BJ (cell line): ENCODE measurements at regions not wholly inside any gene's neighbourhood (a gene's known extent, or its start where the extent isn't known, plus 50 kb on each side); places are given as distances from the start of the nearest gene placed in this dataset.

Source experiments
- CTCF ChIA-PET: fragments of 350-600 bp; formaldehyde crosslinking; extraction: SDS; loops from one replicate; lab custom pipeline; 2021; ENCODE audit warnings: antibody characterized with exemption, inconsistent platforms; lab: Yijun Ruan, JAX
- POLR2A ChIA-PET: fragments of 300-600 bp; sonication (Branson Sonifier 250); formaldehyde crosslinking; extraction: SDS; loops from one replicate; lab custom pipeline; 2021; ENCODE audit warnings: antibody characterized with exemption; lab: Charles Lee
- DNase-seq: peaks from one replicate; pipeline ENCODE4 v3.0.0-alpha.2; 2011; ENCODE audit warnings: low read depth
- H3K27me3 ChIP-seq: 2 replicates; pipeline ENCODE4 v1.6.0; 2011; ENCODE audit warnings: low read length; ENCODE audit not compliant: control insufficient read depth, insufficient read depth
- H3K36me3 ChIP-seq: 2 replicates; pipeline ENCODE4 v1.5.1; 2011; ENCODE audit warnings: low read length; ENCODE audit not compliant: control insufficient read depth, insufficient read depth
- H3K4me3 ChIP-seq: 2 replicates; pipeline ENCODE4 v1.5.1; 2011; ENCODE audit warnings: low read depth, mild to moderate bottlenecking, control low read depth, low read length
- TF ChIP-seq, protein P1 (sequence below): IDR thresholded peaks from 2 replicates; pipeline ENCODE4 v1.5.1; 2011; ENCODE audit warnings: low read depth, mild to moderate bottlenecking, control low read depth, inconsistent platforms, low read length, moderate library complexity; ENCODE audit not compliant: insufficient read depth

DNA sequence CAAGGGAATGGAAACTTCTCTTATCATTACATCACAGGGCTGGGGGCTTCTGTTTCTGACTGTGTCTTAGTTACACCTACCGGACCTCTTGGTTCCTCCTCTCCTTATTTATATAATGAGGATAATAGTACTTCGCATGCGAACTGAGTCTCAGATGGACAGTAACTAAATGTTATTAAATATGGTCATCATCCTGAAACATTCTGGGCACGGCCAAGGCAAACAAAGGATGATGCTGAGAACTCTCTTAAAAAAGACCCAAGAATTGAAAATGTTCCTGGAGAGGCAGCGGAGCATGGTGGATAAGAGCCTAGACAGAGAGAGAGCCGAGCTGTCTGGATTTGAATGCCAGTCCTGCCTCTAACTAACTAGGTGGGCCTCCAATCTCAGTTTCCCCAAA, 119.8 kb upstream of the SASH1 start:
- no peak for DNase-seq
- Histone ChIP-seq H3K27me3 (no peaks in the 10 kb centered on the region), H3K4me3 (no peak overlapping the region), H3K36me3 (no peaks in the 10 kb centered on the region)
- CTCF ChIA-PET: no interaction called here
- POLR2A ChIA-PET: no interaction called here
- TF ChIP-seq, protein P1, sequence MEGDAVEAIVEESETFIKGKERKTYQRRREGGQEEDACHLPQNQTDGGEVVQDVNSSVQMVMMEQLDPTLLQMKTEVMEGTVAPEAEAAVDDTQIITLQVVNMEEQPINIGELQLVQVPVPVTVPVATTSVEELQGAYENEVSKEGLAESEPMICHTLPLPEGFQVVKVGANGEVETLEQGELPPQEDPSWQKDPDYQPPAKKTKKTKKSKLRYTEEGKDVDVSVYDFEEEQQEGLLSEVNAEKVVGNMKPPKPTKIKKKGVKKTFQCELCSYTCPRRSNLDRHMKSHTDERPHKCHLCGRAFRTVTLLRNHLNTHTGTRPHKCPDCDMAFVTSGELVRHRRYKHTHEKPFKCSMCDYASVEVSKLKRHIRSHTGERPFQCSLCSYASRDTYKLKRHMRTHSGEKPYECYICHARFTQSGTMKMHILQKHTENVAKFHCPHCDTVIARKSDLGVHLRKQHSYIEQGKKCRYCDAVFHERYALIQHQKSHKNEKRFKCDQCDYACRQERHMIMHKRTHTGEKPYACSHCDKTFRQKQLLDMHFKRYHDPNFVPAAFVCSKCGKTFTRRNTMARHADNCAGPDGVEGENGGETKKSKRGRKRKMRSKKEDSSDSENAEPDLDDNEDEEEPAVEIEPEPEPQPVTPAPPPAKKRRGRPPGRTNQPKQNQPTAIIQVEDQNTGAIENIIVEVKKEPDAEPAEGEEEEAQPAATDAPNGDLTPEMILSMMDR: no peak

DNA sequence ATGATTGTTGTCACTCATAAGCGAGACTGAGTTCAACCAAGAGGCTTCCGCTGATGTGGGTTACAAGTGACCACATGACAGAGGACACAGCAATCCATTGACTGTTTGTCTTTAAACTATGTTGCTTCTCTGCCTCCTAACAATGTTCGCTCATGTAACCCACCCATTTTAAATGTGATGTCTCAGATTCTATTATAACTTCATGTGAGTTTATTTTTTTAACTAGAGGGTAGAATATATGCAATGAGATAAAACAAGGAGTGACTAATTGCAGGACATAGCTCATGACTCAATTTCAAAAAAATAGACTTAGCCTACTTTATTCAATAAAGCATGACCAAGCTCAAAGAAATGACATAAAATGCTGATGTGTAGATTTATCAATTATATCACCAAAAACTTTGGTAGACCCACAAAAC, 119.2 kb upstream of the SASH1 start:
- ChIA-PET POLR2A (no interaction called here), CTCF (interaction anchor here (1.3 kb wide), 1 partner anchor 9 kb away, joined by 3 read pairs; no protein-coding TSS in a partner anchor)
- peak; percentile 23 for DNase-seq
- TF ChIP-seq, protein P1: no peak
- no peaks in the 10 kb centered on the region for H3K36me3 ChIP-seq
- no peak overlapping the region for H3K4me3 ChIP-seq
- no peaks in the 10 kb centered on the region for H3K27me3 ChIP-seq

DNA sequence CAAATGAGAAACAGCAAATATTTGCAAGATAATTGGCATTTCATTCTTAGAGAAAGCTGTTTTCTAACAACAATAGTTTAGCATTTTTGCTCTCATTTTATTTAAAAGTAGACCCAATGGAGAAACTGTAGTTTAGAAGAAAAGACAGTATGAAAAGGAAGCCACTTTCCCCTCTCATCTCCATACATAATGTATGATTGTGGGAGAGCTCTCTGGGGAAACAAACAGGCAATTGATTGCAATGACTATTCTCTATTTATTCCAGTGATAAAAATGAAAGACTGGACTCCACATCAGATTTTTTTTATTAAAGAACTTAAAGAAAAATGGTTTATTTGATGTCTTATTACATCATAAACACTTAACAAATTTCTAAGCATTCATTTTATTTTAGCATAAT, 116.8 kb upstream of the SASH1 start:
- no peak overlapping the region for H3K4me3 ChIP-seq
- POLR2A ChIA-PET: interaction anchor here (0.6 kb wide), 1 partner anchor 30 kb away, joined by 3 read pairs; no protein-coding TSS in a partner anchor
- TF ChIP-seq, protein P1: no peak
- H3K27me3 ChIP-seq: no peaks in the 10 kb centered on the region
- CTCF ChIA-PET: interaction anchor here (0.7 kb wide), 1 partner anchor 30 kb away, joined by 3 read pairs; no protein-coding TSS in a partner anchor
- DNase-seq: no peak
- H3K36me3 ChIP-seq: no peaks in the 10 kb centered on the region

DNA sequence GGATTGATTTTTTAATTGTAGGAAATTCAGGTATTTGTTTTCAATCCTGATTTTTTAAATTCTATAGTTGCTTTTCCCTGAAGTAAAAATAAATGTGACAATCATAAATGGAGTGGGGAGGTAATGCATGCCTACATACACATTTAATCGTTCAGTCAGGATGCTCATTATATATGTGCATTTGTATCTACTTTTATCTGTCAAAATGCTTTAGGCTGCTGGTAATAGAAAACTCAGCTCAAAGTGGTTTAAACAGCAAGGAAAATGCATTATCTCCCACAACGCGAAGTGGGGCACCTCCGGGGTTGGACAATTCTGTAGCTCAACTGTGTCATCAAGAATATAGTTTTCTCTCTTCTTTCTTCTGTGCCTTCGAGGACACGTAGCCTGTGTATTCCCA, 116.4 kb upstream of the SASH1 start:
- no peaks in the 10 kb centered on the region for H3K27me3 ChIP-seq
- TF ChIP-seq, protein P1: no peak
- no peak overlapping the region for H3K4me3 ChIP-seq
- no peaks in the 10 kb centered on the region for H3K36me3 ChIP-seq
- POLR2A ChIA-PET: no interaction called here
- CTCF ChIA-PET: interaction anchor here (0.7 to 1.2 kb wide), 2 partner anchors 12 to 29 kb away, joined by 3 to 4 read pairs; no protein-coding TSS in a partner anchor
- no peak for DNase-seq

DNA sequence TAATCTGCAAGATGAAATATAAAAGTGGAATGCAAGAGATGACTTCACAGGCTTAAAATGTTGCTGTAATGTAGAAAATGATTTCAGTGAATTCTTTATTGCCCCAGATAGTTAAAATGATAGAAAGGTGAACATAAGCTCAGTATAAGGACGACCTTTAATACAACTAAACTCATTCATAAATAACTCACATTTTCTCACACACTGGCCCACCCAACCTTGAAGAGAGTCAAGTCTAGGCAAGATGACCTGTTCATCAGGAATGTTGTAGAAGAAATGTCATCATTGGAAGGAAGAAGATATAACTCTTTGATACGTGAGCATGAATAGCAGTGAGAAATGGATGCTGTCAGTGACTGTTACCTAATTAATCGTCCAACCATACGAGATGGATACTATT, 111.1 kb upstream of the SASH1 start:
- ChIA-PET CTCF (interaction anchor here (0.7 to 1.5 kb wide), 3 partner anchors 19 to 51 kb away, joined by 3 to 7 read pairs (median 3); no protein-coding TSS in a partner anchor), POLR2A (interaction anchor here (0.6 kb wide), 1 partner anchor 162 kb away, joined by 15 read pairs; no protein-coding TSS in a partner anchor)
- no peak overlapping the region for H3K4me3 ChIP-seq
- no peaks in the 10 kb centered on the region for H3K36me3 ChIP-seq
- DNase-seq: peak; percentile 76
- H3K27me3 ChIP-seq: no peaks in the 10 kb centered on the region
- TF ChIP-seq, protein P1: no peak
